Astrocyte of the spinal cord (primary cell): ENCODE measurements at regions not wholly inside any gene's neighbourhood (a gene's known extent, or its start where the extent isn't known, plus 50 kb on each side); places are given as distances from the start of the nearest gene placed in this dataset.

ENCODE experiments used
- DNase-seq: peaks from one replicate; pipeline ENCODE4 v3.0.0; 2011; ENCODE audit warnings: low read depth, low spot score
- H3K4me3 ChIP-seq: 2 replicates; pipeline ENCODE4 v1.5.1; 2011; ENCODE audit warnings: low read depth, mild to moderate bottlenecking, low read length, moderate library complexity
- in situ Hi-C: cut with HindIII; loops from 2 replicates; pipeline ENCODE4 v1.10.0; 2017; ENCODE audit warnings: low sequenced_read_pairs
- TF ChIP-seq, protein P1 (sequence below): IDR thresholded peaks from 2 replicates; pipeline ENCODE4 v1.5.1; 2012; ENCODE audit warnings: low read depth, mild to moderate bottlenecking, low read length, inconsistent platforms

DNA sequence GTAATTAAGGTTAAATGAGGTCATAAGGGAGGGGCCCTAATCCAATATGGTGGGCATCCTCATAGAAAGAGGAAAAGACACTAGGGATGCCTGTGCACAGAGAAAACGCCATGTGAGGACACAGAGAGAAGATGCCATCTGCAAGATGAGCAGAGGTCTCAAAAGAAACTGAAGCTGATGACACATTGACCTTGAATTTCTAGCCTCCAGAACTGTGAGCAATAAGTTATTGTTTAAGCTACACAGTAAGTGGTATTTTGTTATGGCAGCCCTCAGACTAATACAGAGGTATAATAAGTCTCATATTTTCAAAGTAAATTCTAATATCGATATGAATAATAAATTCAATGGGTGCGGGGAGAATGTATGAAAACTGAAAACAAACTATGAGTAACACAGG lies 169.9 kb downstream of the UGT8 start:
- TF ChIP-seq, protein P1, sequence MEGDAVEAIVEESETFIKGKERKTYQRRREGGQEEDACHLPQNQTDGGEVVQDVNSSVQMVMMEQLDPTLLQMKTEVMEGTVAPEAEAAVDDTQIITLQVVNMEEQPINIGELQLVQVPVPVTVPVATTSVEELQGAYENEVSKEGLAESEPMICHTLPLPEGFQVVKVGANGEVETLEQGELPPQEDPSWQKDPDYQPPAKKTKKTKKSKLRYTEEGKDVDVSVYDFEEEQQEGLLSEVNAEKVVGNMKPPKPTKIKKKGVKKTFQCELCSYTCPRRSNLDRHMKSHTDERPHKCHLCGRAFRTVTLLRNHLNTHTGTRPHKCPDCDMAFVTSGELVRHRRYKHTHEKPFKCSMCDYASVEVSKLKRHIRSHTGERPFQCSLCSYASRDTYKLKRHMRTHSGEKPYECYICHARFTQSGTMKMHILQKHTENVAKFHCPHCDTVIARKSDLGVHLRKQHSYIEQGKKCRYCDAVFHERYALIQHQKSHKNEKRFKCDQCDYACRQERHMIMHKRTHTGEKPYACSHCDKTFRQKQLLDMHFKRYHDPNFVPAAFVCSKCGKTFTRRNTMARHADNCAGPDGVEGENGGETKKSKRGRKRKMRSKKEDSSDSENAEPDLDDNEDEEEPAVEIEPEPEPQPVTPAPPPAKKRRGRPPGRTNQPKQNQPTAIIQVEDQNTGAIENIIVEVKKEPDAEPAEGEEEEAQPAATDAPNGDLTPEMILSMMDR, result no peak
- H3K4me3 ChIP-seq, result no peak overlapping the region
- DNase-seq, result no peak
- in situ Hi-C loops, result no loop called here

DNA sequence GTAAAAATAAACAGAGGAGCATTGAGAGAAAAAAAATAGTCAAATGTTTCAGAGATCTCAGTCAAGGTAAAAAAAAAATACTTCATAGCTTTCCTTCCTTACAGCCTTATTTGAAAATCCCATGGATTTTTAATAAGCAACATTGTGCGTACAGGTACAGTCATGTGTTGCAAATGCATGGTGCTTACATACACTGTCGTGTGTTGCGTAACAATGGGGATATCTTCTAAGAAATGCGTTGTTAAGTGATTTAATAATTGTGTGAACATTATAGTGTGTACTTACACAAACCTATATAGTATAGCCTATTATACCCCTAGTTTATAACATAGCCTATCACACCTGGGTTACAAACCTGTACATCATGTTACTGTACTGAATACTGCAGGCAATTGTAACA lies 172.0 kb downstream of the UGT8 start:
- DNase-seq, result no peak
- no peak overlapping the region for H3K4me3 ChIP-seq
- in situ Hi-C loops, result no loop called here
- TF ChIP-seq, protein P1, result no peak

GRCh38 chr4:114773339-114773738 lies 174.7 kb downstream of the UGT8 start:
- TF ChIP-seq, protein P1, result no peak
- no peak overlapping the region for H3K4me3 ChIP-seq
- DNase-seq, result no peak
- in situ Hi-C loops, result no loop called here
